ENCODE measurements at regions not wholly inside any gene's neighbourhood (a gene's known extent, or its start where the extent isn't known, plus 50 kb on each side); places are given as distances from the start of the nearest gene placed in this dataset.

GRCh38 chr1:209265301-209265700 is 318.2 kb upstream of the CAMK1G start:
- Histone ChIP-seq H3K4me3 (ENCODE audit: low read depth, low read length, poor library complexity, severe bottlenecking) (no peak overlapping the region), H3K27ac (ENCODE audit: low read depth, low read length, poor library complexity, severe bottlenecking) (no peak overlapping the region), H3K4me1 (ENCODE audit: insufficient read depth, low read length, poor library complexity, severe bottlenecking) (no peaks in the 10 kb centered on the region), H3K36me3 (ENCODE audit: insufficient read depth, low read length) (no peaks in the 10 kb centered on the region), H3K9me3 (ENCODE audit: low read length) (no peaks in the 10 kb centered on the region), H4K20me1 (ENCODE audit: insufficient read depth, low read length) (no peaks in the 10 kb centered on the region), H3K79me2 (ENCODE audit: insufficient read depth, low read depth, low read length) (no peaks in the 10 kb centered on the region), H3K4me2 (ENCODE audit: low read length) (no peak overlapping the region), H2AFZ (ENCODE audit: low read length) (no peak overlapping the region), H3K9me2 (ENCODE audit: insufficient read depth, low read length) (no peaks in the 10 kb centered on the region)
- DNase-seq (ENCODE audit: low spot score), result no peak
- intact Hi-C loops (cut with micrococcal nuclease; ENCODE audit: unreplicated experiment), result no loop called here
- no peak for TF ChIP-seq CTCF (conservative IDR thresholded peaks at IDR 0.05; ENCODE audit: low read length)
- TF ChIP-seq EZH2phosphoT487 (IDR thresholded peaks at IDR 0.05; ENCODE audit: borderline replicate concordance, low read depth, low read length), result no peak
- no TSS peak for BruUV-seq (replicated peaks)
- CTCF ChIA-PET (ENCODE audit: unreplicated experiment), result no interaction called here
- POLR2A ChIA-PET, result no interaction called here

GRCh38 chr1:209266590-209267205 is 316.8 kb upstream of the CAMK1G start:
- ChIA-PET CTCF (ENCODE audit: unreplicated experiment) (no interaction called here), POLR2A (interaction anchor here (0.5 to 0.7 kb wide), 2 partner anchors 18 to 394 kb away, joined by 3 read pairs; no protein-coding TSS in a partner anchor)
- Histone ChIP-seq H3K4me2 (ENCODE audit: low read length) (no peak overlapping the region), H3K9me2 (ENCODE audit: insufficient read depth, low read length) (no peaks in the 10 kb centered on the region), H3K27ac (ENCODE audit: low read depth, low read length, poor library complexity, severe bottlenecking) (no peak overlapping the region), H3K79me2 (ENCODE audit: insufficient read depth, low read depth, low read length) (no peaks in the 10 kb centered on the region), H3K4me1 (ENCODE audit: insufficient read depth, low read length, poor library complexity, severe bottlenecking) (no peaks in the 10 kb centered on the region), H2AFZ (ENCODE audit: low read length) (no peak overlapping the region), H3K4me3 (ENCODE audit: low read depth, low read length, poor library complexity, severe bottlenecking) (no peak overlapping the region), H4K20me1 (ENCODE audit: insufficient read depth, low read length) (no peaks in the 10 kb centered on the region), H3K9me3 (ENCODE audit: low read length) (no peaks in the 10 kb centered on the region), H3K36me3 (ENCODE audit: insufficient read depth, low read length) (no peaks in the 10 kb centered on the region)
- BruUV-seq (replicated peaks), result no TSS peak
- TF ChIP-seq CTCF (conservative IDR thresholded peaks at IDR 0.05; ENCODE audit: low read length), result no peak
- no peak for TF ChIP-seq EZH2phosphoT487 (IDR thresholded peaks at IDR 0.05; ENCODE audit: borderline replicate concordance, low read depth, low read length)
- intact Hi-C loops (cut with micrococcal nuclease; ENCODE audit: unreplicated experiment), result no loop called here
- DNase-seq (ENCODE audit: low spot score), result no peak

GRCh38 chr1:209267968-209268367 is 315.5 kb upstream of the CAMK1G start:
- intact Hi-C loops (cut with micrococcal nuclease; ENCODE audit: unreplicated experiment), result no loop called here
- Histone ChIP-seq H3K27ac (ENCODE audit: low read depth, low read length, poor library complexity, severe bottlenecking) (no peak overlapping the region), H3K9me2 (ENCODE audit: insufficient read depth, low read length) (no peaks in the 10 kb centered on the region), H2AFZ (ENCODE audit: low read length) (no peak overlapping the region), H4K20me1 (ENCODE audit: insufficient read depth, low read length) (no peaks in the 10 kb centered on the region), H3K4me3 (ENCODE audit: low read depth, low read length, poor library complexity, severe bottlenecking) (no peak overlapping the region), H3K4me2 (ENCODE audit: low read length) (no peak overlapping the region), H3K79me2 (ENCODE audit: insufficient read depth, low read depth, low read length) (no peaks in the 10 kb centered on the region), H3K4me1 (ENCODE audit: insufficient read depth, low read length, poor library complexity, severe bottlenecking) (no peaks in the 10 kb centered on the region), H3K36me3 (ENCODE audit: insufficient read depth, low read length) (no peaks in the 10 kb centered on the region), H3K9me3 (ENCODE audit: low read length) (no peaks in the 10 kb centered on the region)
- TF ChIP-seq CTCF (conservative IDR thresholded peaks at IDR 0.05; ENCODE audit: low read length) (no peak), EZH2phosphoT487 (IDR thresholded peaks at IDR 0.05; ENCODE audit: borderline replicate concordance, low read depth, low read length) (no peak)
- BruUV-seq (replicated peaks), result no TSS peak
- CTCF ChIA-PET (ENCODE audit: unreplicated experiment), result no interaction called here
- POLR2A ChIA-PET, result no interaction called here
- no peak for DNase-seq (ENCODE audit: low spot score)
